SK-N-DZ (cell line): ENCODE measurements at regions not wholly inside any gene's neighbourhood (a gene's known extent, or its start where the extent isn't known, plus 50 kb on each side); places are given as distances from the start of the nearest gene placed in this dataset.

Source experiments
- DNase-seq: peaks from one replicate; pipeline ENCODE4 v3.0.0-alpha.2; 2015; ENCODE audit warnings: low spot score

DNA sequence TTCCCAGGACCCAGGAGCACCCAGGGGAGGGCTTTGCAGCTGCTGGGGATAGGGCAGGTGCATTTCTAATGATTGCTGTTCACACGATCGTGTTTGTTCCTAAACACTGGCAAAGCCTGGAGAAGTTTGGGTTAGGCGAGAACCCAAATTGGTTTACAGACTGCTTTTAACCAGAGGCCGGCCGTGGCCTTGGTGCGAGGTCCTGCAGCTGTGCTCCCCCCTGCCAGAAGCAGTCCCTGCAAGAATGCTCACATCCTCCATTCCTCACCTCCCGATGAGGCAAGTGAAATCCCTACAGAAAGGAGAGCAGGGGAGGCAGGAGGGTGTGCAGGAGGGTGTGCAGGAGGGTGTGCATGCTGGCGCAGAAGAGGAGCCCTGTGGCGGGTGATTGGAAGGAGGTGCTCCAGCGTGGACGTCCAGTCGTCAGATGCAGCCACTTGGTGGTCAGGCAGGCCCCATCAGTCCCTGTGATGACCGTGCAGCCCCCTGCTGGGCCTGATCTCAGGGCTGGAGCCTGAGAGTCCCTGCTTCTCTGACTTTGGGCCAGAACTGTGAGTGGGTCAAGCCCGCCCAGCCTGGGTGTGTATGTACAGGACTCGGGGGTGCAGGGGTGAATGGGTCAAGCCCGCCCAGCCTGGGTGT lies 55.7 kb upstream of the FRMD1 start:
- DNase-seq: no peak

DNA sequence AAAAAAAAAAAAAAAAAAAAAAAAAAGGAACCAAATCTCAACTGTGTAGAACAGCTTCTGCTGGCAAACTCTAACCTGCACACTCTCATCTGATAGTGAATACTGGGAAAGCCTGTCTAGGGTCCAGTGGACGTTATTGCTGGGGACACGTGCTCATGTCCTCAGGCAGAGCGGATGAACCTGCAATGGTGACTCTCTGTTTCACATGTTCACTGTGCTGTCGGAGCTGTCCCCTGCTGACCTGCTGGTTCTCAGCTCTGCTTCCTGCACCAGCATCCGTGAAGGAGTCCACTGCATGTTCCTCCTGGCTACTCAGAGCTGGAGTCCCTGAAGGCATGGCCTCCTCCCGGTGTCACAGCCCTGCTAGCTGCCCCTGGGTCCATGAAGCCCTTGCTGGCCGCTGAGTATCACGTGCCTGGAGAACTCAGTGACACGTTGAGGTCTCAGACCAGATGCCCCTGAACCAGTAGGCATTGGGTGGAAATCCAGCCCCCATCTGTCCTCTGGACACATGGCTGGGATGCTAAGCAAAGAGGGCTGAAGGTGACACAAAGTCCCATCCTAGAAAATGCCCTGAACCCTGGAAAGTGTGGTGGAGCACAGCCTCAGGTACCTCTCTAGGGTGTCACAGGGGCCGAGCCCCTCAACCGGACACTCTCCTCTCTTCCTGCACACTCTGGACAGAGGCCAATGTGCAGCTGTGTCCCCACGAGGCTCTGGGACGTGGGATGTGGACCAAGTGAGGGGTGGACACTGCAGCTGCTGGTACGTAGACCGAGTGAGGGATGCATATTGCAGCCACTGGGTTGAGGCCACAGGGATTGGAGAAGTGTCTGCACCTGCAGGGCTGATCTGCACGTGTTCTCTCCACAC lies 54.9 kb upstream of the FRMD1 start:
- DNase-seq: no peak

DNA sequence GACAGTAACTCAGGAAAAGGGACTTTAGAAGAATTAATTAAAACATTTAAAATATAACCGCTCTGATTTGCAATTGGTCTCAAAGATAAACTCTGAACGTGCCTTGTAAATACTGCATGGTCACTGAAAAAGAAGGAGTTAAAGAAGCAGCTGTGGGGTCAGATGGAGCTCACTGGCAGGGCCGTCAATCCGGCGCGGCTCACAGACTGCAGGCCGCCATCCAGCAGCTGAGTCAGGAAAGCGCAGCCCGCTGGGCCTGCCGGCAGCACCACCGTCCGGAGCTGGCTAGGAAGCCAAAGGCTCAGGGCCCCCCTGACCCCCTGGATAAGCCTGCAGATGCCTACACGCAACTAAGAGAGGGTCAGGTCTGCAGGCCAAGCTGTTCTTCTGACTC lies 54.2 kb upstream of the FRMD1 start:
- no peak for DNase-seq

DNA sequence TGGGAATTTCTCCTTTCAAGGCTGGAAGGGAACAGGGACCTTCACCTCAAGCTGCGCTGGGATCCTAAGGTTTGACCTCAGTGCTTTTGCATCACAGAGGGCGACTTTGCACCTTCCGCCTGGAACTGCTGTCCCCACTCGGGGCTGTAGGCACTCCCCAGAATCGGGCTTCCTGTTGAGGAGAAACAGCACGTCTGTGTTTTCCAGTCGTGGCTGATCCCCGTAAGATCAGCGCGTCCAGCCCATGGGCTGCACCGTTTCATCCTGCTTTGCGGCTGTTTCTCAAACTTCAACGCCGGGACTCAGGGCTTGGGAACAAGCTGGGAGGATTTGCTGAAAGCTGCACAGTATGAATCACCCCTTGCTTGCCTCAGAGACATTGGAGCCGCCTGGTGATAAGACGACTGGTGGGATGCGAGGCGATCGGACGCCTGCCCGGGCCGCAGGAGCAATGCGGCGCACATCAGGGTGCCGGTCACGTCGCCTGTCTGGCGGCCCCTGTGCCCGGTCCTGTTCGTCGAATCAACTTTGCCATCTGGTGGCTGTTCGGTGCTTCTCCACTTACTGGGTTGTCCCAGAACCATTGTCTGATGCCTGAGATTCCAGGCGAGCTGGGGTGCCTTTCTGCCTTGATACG lies 53.6 kb upstream of the FRMD1 start:
- peak; percentile 53 for DNase-seq

DNA sequence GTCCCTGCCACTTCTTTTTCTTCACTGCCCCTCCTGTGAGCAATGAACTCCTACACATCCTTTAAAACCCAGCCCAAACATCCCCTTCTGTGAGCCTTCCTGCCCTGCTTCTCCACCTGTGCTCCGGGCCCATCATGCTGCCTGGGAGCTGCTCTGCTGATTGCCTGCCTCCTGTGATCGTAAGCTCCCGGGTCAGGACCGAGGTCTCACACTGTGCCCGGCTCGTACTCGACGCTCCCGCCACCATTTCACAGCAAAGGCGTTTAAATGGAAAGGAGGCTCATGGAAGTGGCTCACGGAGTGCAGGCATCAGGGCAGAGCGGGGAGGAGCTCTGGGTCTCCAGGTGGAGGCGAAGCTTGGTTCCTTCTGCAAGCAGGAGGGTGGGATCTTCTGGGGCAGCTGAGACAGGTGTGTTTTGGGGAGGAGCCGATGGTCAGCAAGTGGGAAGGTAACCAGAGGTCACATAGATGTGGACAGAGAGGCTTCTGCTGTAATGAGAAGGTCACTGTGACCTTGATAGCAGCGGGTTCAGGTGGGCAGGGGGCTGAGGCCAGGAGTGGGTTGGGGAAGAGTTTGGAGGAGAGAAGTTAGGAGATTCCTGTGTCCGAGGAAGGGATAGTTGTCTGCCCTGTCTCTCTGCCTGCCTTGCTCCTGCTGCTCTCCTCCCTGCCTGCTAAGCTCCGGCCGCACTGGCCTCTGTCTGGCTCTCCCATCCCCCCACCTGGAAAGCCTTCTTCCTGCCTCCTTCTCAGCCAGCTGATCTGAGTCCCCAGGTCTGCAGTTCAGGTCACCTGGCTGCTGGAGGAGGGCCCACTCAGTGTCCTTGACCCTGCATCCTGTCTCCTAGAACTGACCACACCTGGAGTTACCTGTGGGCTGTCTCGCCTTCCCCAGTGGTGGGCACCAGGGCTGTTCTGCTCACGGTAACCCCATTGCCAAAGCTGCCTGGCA lies 52.7 kb upstream of the FRMD1 start:
- DNase-seq: no peak

DNA sequence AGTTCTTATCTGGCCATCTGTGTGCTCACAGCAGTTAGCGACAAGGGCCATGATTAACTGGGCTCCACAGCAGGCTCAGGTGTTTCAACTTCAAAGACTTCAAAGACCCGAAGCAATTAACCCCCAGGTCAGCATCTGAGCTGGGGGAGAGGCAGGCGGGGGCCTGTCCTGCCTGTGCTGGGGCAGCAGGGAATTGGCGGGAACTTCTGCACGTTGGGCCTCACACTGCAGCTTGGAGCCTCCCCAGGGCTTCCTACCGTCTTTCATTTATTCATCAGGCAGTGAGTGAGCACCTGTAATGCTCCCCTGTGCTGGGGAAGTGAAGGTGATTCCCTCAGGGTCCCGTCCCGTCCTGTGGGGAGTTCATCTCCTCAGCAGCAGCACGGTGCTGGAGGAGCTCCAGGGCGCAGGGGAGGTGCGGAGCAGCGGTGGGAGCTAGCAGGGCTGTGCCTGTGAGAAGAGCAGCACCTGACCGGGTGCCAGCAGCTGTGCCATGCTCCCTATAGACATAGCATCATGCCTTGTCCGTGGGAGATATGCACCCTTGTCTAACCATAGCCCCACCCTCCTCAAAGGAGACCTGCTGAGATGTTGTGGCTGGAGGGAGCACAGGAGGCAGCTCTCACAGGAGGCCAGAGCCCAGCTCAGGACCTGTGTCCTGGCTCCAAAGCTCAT lies 51.8 kb upstream of the FRMD1 start:
- no peak for DNase-seq

DNA sequence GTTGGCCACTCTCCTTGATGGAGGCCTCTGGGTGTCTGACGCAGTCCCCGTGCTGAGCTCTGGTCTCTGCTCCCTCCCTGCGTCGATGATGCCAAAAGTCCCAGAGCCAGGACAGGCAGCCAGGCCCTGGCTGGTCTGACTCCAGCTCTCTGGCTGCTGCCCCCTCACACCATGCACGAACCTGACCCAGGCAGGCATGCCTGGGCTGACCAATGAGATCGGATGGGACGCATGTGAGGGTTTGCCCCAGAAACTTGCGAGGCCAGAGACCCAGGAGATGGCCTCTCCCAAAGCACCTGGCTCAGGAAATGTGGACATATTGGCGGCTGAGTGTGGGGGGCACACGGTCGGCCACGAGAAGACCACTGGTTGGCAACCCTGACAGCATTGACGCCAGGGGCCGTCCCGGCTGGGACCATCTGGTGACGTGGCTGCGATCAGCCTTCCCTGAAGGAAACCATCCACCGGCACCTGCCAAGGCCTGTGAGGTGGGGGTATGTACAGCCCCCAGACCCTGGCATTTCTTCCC lies 51.2 kb upstream of the FRMD1 start:
- no peak for DNase-seq

DNA sequence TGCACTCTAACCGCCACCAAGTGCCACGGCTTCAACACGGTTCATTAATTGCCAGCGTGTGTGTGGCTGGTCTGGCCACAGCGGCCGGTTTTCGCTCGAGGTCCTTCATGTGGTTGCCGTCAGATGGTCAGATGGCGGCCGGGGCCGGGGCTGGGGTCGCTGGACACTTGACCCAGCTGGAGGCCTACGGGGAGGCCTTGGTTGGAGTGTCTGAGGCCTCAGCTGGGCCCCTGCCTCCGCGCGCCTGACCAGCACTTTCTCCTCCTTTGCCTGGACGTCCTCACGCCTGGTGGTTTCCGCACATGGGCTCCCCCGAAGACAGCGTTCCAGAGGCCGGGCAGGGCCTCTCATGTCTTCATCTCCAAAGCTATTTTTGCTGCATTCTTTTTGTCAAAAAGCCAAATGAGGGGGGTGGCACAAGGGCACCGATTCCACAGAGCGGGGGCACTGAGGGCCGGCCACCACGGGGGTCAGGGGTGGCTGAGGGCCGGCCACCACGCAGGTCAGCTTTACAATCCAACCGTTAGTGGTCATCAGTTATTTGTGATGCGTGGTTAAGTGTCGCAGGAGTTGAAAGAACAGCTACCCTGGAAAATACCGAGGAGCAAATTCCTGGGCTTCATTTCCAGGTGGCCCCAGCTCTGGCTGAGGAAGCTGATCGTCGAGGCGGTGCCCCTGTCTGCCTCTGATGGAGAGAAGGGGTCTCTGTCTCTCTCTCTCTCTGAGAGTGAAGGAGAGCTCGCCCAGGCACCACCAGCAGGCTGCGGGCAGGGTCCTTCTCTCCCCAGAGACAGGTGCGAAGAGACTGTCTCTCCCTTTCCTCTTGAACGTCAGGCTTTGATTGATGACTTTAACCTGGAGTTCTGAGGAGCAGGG lies 50.5 kb upstream of the FRMD1 start:
- DNase-seq: no peak

DNA sequence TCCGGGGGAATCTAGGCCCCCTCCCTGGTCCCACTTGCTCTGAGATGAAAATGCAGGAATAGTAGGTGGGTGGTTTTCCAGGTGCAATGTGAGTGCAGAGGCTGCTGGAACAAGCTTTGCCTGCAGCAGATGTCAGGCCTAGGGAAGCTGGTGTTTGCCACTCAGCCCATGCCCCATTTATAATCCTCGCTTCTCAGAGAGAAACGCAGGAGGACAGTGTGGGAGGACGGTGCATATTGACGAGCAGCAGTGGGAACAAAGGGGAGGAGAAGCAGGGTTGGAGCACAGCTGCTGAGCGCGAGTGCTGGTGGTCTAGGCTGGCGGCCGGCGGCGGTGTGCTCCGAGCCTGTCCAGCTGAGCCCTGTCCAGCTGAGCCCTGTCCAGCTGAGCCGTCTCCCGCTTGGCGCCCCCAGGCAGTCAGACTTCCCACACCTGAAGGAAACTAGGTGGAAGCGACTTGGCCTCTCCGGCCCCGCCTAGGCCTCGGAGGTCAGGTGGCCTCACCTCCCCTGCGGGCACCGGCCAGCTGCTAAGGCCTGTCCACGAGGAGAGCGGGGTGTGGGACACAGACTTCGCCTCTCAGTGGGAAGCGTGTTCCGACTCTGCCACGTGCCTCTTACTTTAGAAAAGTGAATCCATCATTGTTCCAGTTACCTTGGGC lies 49.7 kb upstream of the FRMD1 start:
- DNase-seq: no peak
